ENCODE measurements at regions not wholly inside any gene's neighbourhood (a gene's known extent, or its start where the extent isn't known, plus 50 kb on each side); places are given as distances from the start of the nearest gene placed in this dataset.
"Not testable (repeated sequence)": the region's sequence is repeated elsewhere in the genome, so short reads cannot be mapped to it uniquely, and the experiment has no call there.

GRCh38 chr17:64785011-64785421 lies 122.9 kb upstream of the SMURF2 start:
- DNase-seq (ENCODE audit: extremely low read depth, low read depth), result no peak

DNA sequence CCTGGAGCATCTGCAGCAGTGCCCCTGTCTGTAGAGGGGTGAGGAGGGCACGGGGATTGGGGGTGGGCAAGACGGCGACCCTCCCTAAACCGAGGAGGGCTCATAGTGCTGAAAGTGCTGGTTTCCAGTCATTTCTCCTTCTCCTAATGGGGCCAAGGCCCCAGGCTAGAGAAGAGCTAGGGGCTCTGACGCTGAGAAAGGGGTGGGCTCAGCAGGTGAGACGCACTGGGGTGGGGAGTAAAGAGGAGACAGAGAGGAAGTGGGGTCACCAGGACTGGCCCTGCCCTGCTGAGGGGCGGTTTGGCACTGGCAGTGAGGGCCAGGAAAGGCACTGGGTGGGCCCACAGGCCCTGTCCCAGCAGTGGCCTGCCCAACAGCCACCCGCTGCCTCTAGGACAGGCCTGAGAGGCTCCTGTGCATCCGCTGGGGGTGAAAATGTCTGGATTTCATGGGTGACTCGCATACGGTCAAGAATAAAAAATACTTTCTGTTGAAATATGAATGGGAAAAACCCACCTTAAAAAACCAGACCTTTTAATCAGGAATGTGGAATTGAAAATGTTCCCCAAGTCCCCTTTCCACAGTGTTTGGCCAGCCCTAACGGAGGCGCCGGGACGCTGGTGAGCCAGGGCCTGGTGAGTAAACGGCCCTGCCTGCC lies 122.4 kb upstream of the SMURF2 start:
- DNase-seq (ENCODE audit: extremely low read depth, low read depth), result no peak

GRCh38 chr17:64783556-64784352 lies 121.6 kb upstream of the SMURF2 start:
- no peak for DNase-seq (ENCODE audit: extremely low read depth, low read depth)

DNA sequence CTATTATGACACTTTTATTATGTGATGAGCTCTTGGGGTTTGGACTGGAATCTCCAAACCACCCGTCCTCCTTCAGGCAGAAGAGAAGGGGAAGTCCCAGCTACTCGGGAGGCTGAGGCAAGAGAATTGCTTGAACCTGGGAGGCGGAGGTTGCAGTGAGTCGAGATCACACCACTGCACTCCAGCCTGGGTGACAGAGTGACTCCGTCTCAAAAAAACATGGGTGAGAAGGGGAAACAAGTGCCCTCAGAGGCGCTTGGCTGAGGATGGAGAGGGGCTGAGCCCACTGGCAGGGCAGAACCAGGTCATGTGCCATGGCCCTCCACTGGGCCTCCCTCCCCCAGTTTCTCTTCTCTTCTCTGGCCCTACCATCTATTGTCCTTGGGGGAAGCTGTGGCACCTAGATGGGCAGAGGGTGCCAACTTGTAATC lies 120.9 kb upstream of the SMURF2 start:
- no peak for DNase-seq (ENCODE audit: extremely low read depth, low read depth)

- DNase-seq (ENCODE audit: extremely low read depth, low read depth), result no peak
Observed at GRCh38 chr17:64781810-64782555, 119.9 kb upstream of the SMURF2 start.

GRCh38 chr17:64781014-64781756 lies 119.1 kb upstream of the SMURF2 start:
- DNase-seq (ENCODE audit: extremely low read depth, low read depth), result no peak

- no peak for DNase-seq (ENCODE audit: extremely low read depth, low read depth)
Observed at GRCh38 chr17:64780096-64781013, 118.2 kb upstream of the SMURF2 start.

DNA sequence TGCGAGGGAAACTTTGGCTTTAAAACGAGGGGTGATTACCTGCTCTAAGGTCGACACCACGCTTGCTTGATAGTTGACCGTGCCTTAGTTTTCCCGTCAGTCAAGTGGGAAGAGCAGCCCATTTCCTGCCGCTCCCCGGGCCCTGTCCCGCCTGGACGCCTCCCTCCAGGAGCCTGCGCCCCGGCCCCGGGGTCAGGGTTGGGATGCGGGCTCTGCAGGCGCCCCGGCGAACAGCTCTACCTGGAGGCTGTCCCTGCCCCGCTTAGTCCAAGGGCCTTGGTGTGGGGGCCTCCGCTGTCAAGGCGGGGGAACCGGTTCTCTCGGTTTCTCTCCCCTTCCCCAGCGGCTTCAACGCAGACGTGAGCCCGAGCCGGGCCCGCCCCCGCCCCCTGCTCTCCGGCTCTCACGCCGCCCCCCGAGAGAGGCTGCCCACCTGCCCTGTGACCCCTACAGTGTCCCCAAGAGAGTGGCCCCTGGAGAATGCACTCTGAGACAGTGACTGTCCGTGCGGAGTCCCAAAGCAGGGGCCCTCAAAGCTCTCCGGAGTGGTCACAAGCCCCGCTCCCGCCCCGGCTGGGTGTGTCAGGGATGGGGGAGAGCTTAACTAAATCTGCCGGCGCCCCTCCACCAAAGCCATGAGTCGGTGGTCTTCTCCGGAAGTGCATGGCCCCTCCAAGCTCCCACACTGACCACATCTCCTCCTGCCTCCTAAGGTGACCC lies 117.4 kb upstream of the SMURF2 start:
- no peak for DNase-seq (ENCODE audit: extremely low read depth, low read depth)

GRCh38 chr17:64779098-64779375 lies 116.9 kb upstream of the SMURF2 start:
- not testable (repeated sequence) for DNase-seq (ENCODE audit: extremely low read depth, low read depth)

DNA sequence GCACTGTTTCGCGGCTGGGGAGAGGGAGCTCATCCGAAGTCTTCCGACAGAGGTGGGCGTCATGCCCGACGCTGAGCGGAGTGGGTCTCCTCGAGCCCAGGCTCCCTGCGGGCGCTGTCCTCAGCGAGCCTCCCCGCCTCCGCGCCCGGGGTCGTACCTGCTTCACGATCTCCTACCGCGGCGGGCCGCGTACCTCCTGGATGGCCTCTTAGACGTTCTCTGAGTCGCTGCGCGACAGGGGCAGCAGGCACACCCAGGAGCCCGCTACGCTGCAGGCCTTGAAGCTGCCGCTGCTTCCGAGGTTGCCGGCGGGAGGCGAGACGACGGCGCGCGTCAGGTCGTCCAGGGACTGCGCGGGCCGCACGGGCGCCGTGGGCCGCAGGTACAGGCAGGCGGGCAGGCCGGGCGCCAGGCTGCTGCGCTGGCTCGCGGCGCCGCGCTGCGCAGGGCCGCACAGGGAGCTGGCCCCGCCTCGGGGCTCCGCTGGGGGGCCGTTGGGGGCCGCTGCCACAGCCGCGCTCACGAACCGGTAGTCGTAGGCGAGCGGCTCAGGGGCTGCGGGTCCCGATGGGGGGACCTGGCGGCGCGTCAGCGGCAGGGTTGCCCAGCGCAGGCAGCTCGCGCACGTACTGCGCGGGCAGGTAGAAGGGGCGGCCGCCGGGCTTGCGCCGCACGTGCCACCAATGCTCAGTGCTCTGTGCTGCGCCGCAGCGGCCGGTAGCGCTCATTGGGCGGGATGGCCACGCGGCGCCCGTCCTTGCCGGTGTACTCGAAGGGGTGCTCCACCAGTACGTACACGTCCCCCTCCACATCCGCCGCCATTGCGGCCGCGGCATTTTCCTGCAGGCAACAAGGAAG lies 116.4 kb upstream of the SMURF2 start:
- no peak for DNase-seq (ENCODE audit: extremely low read depth, low read depth)

- DNase-seq (ENCODE audit: extremely low read depth, low read depth), result no peak
Observed at GRCh38 chr17:64777415-64778239, 115.5 kb upstream of the SMURF2 start.

- peak; percentile 58 for DNase-seq (ENCODE audit: extremely low read depth, low read depth)
Observed at GRCh38 chr17:64776720-64777414, 114.8 kb upstream of the SMURF2 start.

DNA sequence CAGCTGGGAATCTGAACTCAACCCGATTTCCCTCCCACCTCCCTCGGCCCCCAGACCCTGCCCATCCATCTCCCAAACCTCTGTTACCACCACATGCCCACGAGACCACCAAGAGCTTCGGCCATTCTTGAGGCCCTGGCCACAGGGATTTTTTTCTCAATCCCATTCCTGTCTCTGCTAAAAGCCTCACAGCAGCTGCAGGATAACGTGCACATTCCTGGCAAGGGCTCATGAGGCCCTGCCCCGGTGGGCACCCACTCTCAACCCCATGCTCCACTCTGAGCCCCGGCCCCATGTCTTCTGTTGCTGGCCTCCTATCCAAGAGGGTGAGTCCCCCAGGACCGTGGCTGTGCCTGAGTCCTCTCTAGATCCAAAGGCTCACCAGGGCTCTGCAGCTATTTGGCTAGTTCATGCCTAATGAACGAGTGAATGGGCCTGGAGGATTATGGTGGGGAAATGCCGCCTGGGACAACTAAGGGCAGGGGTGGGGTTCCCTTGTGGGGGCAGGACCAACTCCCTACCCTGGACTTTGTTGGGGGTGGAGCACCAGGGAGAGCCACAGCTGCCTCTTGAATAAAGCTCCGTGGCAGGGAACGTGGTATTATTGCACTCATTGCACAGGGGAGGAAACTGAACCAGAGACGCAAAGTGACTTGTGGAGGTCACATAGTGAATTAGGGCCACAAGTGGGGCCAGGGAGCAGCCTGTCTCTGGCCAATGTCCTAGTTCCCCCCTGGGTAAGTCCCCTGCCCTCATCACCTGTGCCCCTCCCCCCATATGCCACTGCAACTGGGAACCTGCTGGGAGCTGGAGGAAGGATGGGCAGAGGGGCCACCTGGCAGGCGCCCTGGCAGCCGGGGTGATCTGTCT lies 113.8 kb upstream of the SMURF2 start:
- no peak for DNase-seq (ENCODE audit: extremely low read depth, low read depth)

- DNase-seq (ENCODE audit: extremely low read depth, low read depth), result no peak
Observed at GRCh38 chr17:64774888-64775540, 112.9 kb upstream of the SMURF2 start.

All from NCI-H460 (cell line).